ENCODE measurements at regions not wholly inside any gene's neighbourhood (a gene's known extent, or its start where the extent isn't known, plus 50 kb on each side); places are given as distances from the start of the nearest gene placed in this dataset.

DNA sequence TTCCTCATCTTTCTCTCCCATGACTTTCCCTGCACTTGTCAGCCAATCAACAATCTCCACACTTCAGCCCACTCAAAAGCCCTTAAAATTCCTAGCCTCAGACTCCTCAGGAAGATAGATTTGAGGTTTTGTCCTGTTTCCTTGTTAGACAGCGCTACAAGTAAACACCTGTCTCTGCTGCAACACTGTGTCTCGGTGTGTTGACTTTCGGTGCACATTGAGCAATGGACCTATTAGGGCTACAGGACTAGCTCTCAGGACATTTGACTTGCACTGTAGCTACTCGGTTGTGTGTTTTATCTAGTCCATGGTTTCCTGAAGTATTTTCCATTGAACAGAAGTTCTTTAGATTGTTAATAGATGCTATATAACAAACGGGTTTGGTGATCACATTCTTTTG is 140.9 kb upstream of the XPO1 start:
- Histone ChIP-seq H3K27me3 (no peaks in the 10 kb centered on the region), H3K36me3 (no peaks in the 10 kb centered on the region), H3K9me3 (peaks cover 0 to 24% (median 0%) of the 10 kb centered on the region in 11 donors), H3K4me1 (no peaks in the 10 kb centered on the region), H3K4me3 (no peak overlapping the region), H3K27ac (no peak overlapping the region)
- intact Hi-C loops (cut with DNase I), result no loop called here
- ATAC-seq, result no peak
- TF ChIP-seq, protein P1, sequence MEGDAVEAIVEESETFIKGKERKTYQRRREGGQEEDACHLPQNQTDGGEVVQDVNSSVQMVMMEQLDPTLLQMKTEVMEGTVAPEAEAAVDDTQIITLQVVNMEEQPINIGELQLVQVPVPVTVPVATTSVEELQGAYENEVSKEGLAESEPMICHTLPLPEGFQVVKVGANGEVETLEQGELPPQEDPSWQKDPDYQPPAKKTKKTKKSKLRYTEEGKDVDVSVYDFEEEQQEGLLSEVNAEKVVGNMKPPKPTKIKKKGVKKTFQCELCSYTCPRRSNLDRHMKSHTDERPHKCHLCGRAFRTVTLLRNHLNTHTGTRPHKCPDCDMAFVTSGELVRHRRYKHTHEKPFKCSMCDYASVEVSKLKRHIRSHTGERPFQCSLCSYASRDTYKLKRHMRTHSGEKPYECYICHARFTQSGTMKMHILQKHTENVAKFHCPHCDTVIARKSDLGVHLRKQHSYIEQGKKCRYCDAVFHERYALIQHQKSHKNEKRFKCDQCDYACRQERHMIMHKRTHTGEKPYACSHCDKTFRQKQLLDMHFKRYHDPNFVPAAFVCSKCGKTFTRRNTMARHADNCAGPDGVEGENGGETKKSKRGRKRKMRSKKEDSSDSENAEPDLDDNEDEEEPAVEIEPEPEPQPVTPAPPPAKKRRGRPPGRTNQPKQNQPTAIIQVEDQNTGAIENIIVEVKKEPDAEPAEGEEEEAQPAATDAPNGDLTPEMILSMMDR (IDR thresholded peaks at IDR 0.05), result no peak
- DNase-seq, result no peak
- WGBS, 2 donors, result 86 to 87% methylated on average over 5 of the region's 5 CpGs

DNA sequence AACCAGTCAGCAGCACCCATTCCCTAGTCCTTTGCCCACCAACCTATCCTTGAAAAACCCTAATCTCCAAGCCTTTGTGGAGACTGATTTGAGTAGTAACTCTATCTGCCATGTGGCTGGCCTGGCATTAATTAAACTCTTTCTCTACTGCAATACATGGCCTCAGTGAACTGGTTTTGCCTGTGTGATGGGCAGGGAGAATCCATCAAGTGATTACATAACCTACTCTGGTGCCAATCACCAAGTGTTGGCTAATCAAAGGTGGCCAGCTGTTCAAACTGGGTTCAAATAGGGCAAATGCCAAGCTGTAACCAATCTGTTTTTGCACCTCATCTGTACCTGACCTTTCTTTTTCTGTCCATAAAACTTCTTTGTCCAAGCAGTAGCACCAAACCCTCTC is 139.8 kb upstream of the XPO1 start:
- H3K4me1 ChIP-seq, result no peaks in the 10 kb centered on the region
- ATAC-seq, result no peak
- no peak overlapping the region for H3K27ac ChIP-seq
- H3K9me3 ChIP-seq, result peaks cover 0 to 26% (median 0%) of the 10 kb centered on the region in 11 donors
- no peak overlapping the region for H3K4me3 ChIP-seq
- TF ChIP-seq, protein P1 (IDR thresholded peaks at IDR 0.05), result no peak
- H3K36me3 ChIP-seq, result no peaks in the 10 kb centered on the region
- DNase-seq, result no peak
- no peaks in the 10 kb centered on the region for H3K27me3 ChIP-seq
- intact Hi-C loops (cut with DNase I), result no loop called here

DNA sequence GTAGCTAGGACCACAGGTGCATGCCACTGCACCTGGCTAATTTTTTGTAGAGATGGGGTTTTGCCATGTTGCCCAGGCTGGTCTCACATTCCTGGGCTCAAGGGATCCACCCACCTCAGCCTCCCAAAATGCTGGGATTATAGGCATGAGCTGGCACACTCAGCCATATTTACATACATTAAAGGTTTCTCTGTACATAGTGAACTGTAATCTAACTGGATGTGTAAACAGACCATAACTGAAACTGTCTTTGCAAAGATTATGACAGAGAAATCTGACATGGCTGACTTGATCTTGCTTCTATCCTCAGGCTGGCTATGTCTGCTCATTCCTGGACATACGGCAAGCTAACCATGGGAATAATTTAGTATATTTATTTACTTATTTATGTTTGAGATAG is 139.2 kb upstream of the XPO1 start:
- peaks cover 0 to 26% (median 0%) of the 10 kb centered on the region in 11 donors for H3K9me3 ChIP-seq
- ATAC-seq, result no peak
- H3K27me3 ChIP-seq, result no peaks in the 10 kb centered on the region
- no peak for DNase-seq
- intact Hi-C loops (cut with DNase I), result no loop called here
- 91 to 100% methylated on average over 1 of the region's 1 CpG for WGBS, 2 donors
- peaks cover 0 to 1% (median 0%) of the 10 kb centered on the region in 9 donors for H3K4me1 ChIP-seq
- TF ChIP-seq, protein P1 (IDR thresholded peaks at IDR 0.05), result no peak
- H3K36me3 ChIP-seq, result no peaks in the 10 kb centered on the region
- no peak overlapping the region for H3K27ac ChIP-seq
- no peak overlapping the region for H3K4me3 ChIP-seq

DNA sequence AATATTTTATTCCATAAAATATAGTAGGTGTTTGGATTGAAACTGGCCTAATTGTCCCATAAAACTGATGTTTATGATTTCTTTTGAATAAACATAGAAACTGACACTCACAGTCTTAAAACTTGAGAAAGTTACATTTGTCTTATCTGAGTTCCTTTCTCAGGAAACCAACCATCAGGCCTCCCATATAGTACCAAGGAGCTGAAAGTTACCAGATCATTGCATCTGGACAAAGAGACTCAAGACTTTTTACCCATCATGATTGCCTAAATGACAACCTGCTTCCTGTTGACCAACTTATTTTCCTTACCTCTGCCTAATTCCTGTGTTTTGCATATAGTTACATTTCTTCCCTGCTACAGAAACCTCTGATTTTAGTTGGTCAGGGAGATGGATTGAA is 137.0 kb upstream of the XPO1 start:
- TF ChIP-seq, protein P1 (IDR thresholded peaks at IDR 0.05), result no peak
- intact Hi-C loops (cut with DNase I), result no loop called here
- H3K9me3 ChIP-seq, result peaks cover 0 to 26% (median 0%) of the 10 kb centered on the region in 11 donors
- H3K27ac ChIP-seq, result no peak overlapping the region
- H3K36me3 ChIP-seq, result no peaks in the 10 kb centered on the region
- ATAC-seq (no peak), DNase-seq (no peak)
- H3K27me3 ChIP-seq, result no peaks in the 10 kb centered on the region
- H3K4me3 ChIP-seq, result no peak overlapping the region
- peaks cover 4 to 22% (median 19%) of the 10 kb centered on the region in 9 donors for H3K4me1 ChIP-seq

Data from heart right ventricle (tissue), 16 donors.